HepG2 (cell line): ENCODE measurements at regions not wholly inside any gene's neighbourhood (a gene's known extent, or its start where the extent isn't known, plus 50 kb on each side); places are given as distances from the start of the nearest gene placed in this dataset.

ENCODE experiments used
- ATAC-seq: fragments of 200-7000 bp; cut with Tn5 transposase; 3 replicates; pipeline ENCODE4 v1.9.1; 2020; ENCODE audit warnings: mild to moderate bottlenecking, moderate library complexity
- BruUV-seq: library from RNA; stranded (reverse); fragments of 400-500 nt; replicated peaks from 2 replicates; lab custom pipeline; 2021; lab: Mats Ljungman, UMichigan
- CTCF ChIA-PET: fragments of 300-600 bp; formaldehyde crosslinking; extraction: SDS; loops from one replicate; lab custom pipeline; 2021; ENCODE audit warnings: low total read pairs, inconsistent platforms, low intra/inter-chr PET ratio; lab: Yijun Ruan, JAX
- POLR2A ChIA-PET: fragments of 350-600 bp; sonication (Branson Sonifier 250); formaldehyde crosslinking; loops from one replicate; lab custom pipeline; 2020; ENCODE audit warnings: antibody characterized with exemption, inconsistent platforms; lab: Yijun Ruan, JAX
- DNase-seq: peaks from one replicate; pipeline ENCODE4 v3.0.0-alpha.2; 2015; ENCODE audit warnings: low spot score
- FAIRE-seq: peaks from 3 replicates; lab custom pipeline; 2011; peaks lifted over from hg19 to GRCh38; lab: Jason Lieb, UNC
- H2AFZ ChIP-seq: one replicate; pipeline ENCODE4 v1.6.1; 2011; ENCODE audit warnings: low read length, inconsistent platforms
- H3K27ac ChIP-seq: fragments of 300-600 bp; 3 replicates; pipeline ENCODE4 v1.8.0; 2011; ENCODE audit warnings: mixed run types, mild to moderate bottlenecking, mixed read lengths, low read length, inconsistent platforms; ENCODE audit not compliant: insufficient read depth; ENCODE audit errors: extremely low read length
- H3K27me3 ChIP-seq, 2 experiments: fragments of 200-600 bp in 1 of 2; 2 replicates in 1 of 2; 3 replicates in 1 of 2; pipeline versions ENCODE4 v1.6.0 to v1.8.0; 2011; ENCODE audit warnings: low read length in 2 of 2, mild to moderate bottlenecking in 2 of 2, moderate library complexity in 2 of 2, inconsistent platforms in 1 of 2; ENCODE audit not compliant: insufficient read depth in 2 of 2, control insufficient read depth in 1 of 2
- H3K36me3 ChIP-seq, 2 experiments: fragments of 200-600 bp in 1 of 2; replicated peaks in 1 of 2; 2 replicates in 1 of 2; 3 replicates in 1 of 2; pipeline versions ENCODE4 v1.5.1 to v1.8.0; 2011; ENCODE audit warnings: low read length in 2 of 2, inconsistent platforms in 1 of 2; ENCODE audit not compliant: insufficient read depth in 2 of 2, control insufficient read depth in 1 of 2
- H3K4me1 ChIP-seq: 2 replicates; pipeline ENCODE4 v1.5.1; 2012; ENCODE audit warnings: low read length, inconsistent platforms; ENCODE audit not compliant: insufficient read depth
- H3K4me2 ChIP-seq: 2 replicates; pipeline ENCODE4 v1.6.0; 2011; ENCODE audit warnings: low read depth, low read length, inconsistent platforms
- H3K4me3 ChIP-seq, 3 experiments: fragments of 200-600 bp in 1 of 3; sonication (generic), shearing (Covaris generic) in 1 of 3; replicated peaks in 1 of 3; 2 replicates each; pipeline ENCODE4 v1.5.1; 2011 to 2016; ENCODE audit warnings: low read length in 3 of 3, inconsistent platforms in 2 of 3, low read depth in 2 of 3, mild to moderate bottlenecking in 2 of 3, control low read depth in 1 of 3, mixed read lengths in 1 of 3; ENCODE audit not compliant: insufficient read depth in 1 of 3
- H3K79me2 ChIP-seq: one replicate; pipeline ENCODE4 v1.6.1; 2011; ENCODE audit warnings: low read length, inconsistent platforms; ENCODE audit not compliant: insufficient read depth
- H3K9ac ChIP-seq: 2 replicates; pipeline ENCODE4 v1.6.0; 2011; ENCODE audit warnings: mild to moderate bottlenecking, low read depth, low read length, inconsistent platforms; ENCODE audit not compliant: insufficient read depth
- H3K9me3 ChIP-seq: 2 replicates; pipeline ENCODE4 v1.5.1; 2012; ENCODE audit warnings: mild to moderate bottlenecking, low read length
- H4K20me1 ChIP-seq: 2 replicates; pipeline ENCODE4 v1.6.0; 2011; ENCODE audit warnings: inconsistent platforms, mild to moderate bottlenecking, low read length, moderate library complexity; ENCODE audit not compliant: insufficient read depth
- GTF3A ChIP-seq: sonication (generic); formaldehyde crosslinking; conservative IDR thresholded peaks from 2 replicates; pipeline ENCODE4 v1.4.0; 2020; ENCODE audit warnings: mild to moderate bottlenecking, missing genetic modification reagents
- KMT2A ChIP-seq: sonication (generic); formaldehyde crosslinking; IDR thresholded peaks from 2 replicates; pipeline ENCODE4 v1.4.0; 2020; ENCODE audit warnings: missing genetic modification reagents
- MAFG ChIP-seq: sonication (generic); formaldehyde crosslinking; IDR thresholded peaks from 2 replicates; pipeline ENCODE4 v1.5.1; 2020; ENCODE audit warnings: mild to moderate bottlenecking, missing genetic modification reagents
- MBD4 ChIP-seq: IDR thresholded peaks from 2 replicates; pipeline ENCODE4 v1.6.1; 2012; ENCODE audit warnings: low read length, inconsistent platforms, borderline replicate concordance
- NCOA5 ChIP-seq: sonication (generic); formaldehyde crosslinking; IDR thresholded peaks from 2 replicates; pipeline ENCODE4 v1.4.0; 2020; ENCODE audit warnings: missing genetic modification reagents
- PHF8 ChIP-seq: sonication (generic); formaldehyde crosslinking; IDR thresholded peaks from 2 replicates; pipeline ENCODE4 v1.5.0; 2020; ENCODE audit warnings: missing genetic modification reagents
- RXRB ChIP-seq: IDR thresholded peaks from 2 replicates; pipeline ENCODE4 v1.6.1; 2016; ENCODE audit warnings: borderline replicate concordance, missing genetic modification reagents, missing compliant biosample characterization
- SMAD9 ChIP-seq: sonication (generic); formaldehyde crosslinking; IDR thresholded peaks from 2 replicates; pipeline ENCODE4 v1.5.1; 2020; ENCODE audit warnings: mild to moderate bottlenecking, missing genetic modification reagents
- ZMYM3 ChIP-seq: sonication (generic); formaldehyde crosslinking; IDR thresholded peaks from 2 replicates; pipeline ENCODE4 v1.5.1; 2020; ENCODE audit warnings: mild to moderate bottlenecking, missing genetic modification reagents
- ZNF124 ChIP-seq: sonication (generic); formaldehyde crosslinking; IDR thresholded peaks from 2 replicates; pipeline ENCODE4 v1.4.0; 2020; ENCODE audit warnings: missing genetic modification reagents
- ZNF570 ChIP-seq: sonication (generic); formaldehyde crosslinking; IDR thresholded peaks from 2 replicates; pipeline ENCODE4 v1.4.0; 2020; ENCODE audit warnings: mild to moderate bottlenecking, missing genetic modification reagents, borderline replicate concordance
- ZNF713 ChIP-seq: sonication (generic); formaldehyde crosslinking; IDR thresholded peaks from 2 replicates; pipeline ENCODE4 v1.4.0; 2020; ENCODE audit warnings: mild to moderate bottlenecking, missing genetic modification reagents
- ZNF780A ChIP-seq: sonication (generic); formaldehyde crosslinking; IDR thresholded peaks from 2 replicates; pipeline ENCODE4 v1.8.0; 2022; ENCODE audit warnings: mild to moderate bottlenecking, missing genetic modification reagents, moderate library complexity
- ZSCAN30 ChIP-seq: sonication (generic); formaldehyde crosslinking; IDR thresholded peaks from 2 replicates; pipeline ENCODE4 v1.5.0; 2020; ENCODE audit warnings: mild to moderate bottlenecking, missing genetic modification reagents
- WGBS: methylation state at CpG from one replicate; pipeline ENCODE4 v1.1.6; 2017; ENCODE audit warnings: low lambda C conversion rate; 5-methylcytosine and 5-hydroxymethylcytosine counted together
- in situ Hi-C: cut with HindIII; loops from 2 replicates; pipeline ENCODE4 v1.10.0; 2017; ENCODE audit warnings: low pct_unique_long_range_greater_than_20kb; ENCODE audit not compliant: extremely low pct_ligation_motif_present
- intact Hi-C: fragments of 100-400 bp; cut with micrococcal nuclease; formaldehyde crosslinking; loops from one replicate; pipeline ENCODE4 v1.10.0; 2022; ENCODE audit not compliant: unreplicated experiment
- TF ChIP-seq, protein P1 (sequence below): IDR thresholded peaks from 2 replicates; pipeline ENCODE4 v1.6.1; 2016; ENCODE audit warnings: mild to moderate bottlenecking, missing biosample characterization, missing genetic modification reagents
- TF ChIP-seq, protein P2 (sequence below): sonication (generic); formaldehyde crosslinking; IDR thresholded peaks from 2 replicates; pipeline ENCODE4 v1.4.0; 2020; ENCODE audit warnings: missing genetic modification reagents

DNA sequence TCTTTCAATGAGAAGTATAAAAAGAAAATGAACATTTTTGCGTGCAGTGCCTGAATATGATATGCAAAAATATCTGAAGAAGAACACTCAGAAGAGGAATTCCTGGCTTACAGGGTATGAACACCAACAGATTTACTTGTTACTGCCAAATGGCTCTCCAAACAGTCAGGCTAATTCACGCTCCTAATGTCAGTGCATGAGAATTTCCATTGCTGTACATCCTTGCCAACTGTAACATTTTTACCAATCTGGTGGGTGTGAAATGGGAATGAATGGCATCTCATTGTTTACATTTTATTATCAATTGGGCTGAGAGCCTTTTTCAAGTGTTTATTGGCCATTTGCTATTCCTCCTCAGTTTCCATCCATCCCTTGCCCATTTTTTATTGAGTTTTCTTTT lies 365.3 kb upstream of the MAP3K7 start (continued):
- TF ChIP-seq, protein P1, sequence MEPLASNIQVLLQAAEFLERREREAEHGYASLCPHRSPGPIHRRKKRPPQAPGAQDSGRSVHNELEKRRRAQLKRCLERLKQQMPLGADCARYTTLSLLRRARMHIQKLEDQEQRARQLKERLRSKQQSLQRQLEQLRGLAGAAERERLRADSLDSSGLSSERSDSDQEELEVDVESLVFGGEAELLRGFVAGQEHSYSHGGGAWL (CRISPR knock-in tag), result no peak
- TF ChIP-seq SMAD9 (CRISPR knock-in tag) (no peak), ZNF124 (no peak)
- TF ChIP-seq, all 625 proteins: peak for 0

DNA sequence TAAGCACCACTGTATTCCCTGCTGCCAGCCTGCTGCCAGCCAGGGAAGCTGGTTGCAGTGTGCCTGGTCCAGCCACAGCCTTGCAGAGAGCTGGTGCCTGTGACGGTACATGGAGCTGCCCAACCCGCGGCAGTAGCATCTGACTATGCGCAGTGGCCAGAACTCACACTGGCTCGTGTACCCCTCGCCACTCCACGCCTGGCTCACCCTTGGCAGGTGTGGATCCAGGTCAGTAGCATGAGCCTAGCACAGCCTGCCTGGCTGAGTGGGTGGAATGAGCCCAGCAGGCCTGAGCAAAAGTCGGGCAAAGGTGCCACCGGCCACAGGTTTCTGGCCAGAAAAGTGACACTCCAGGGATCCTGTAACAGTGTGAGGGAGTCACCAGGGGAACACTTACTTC lies 361.7 kb upstream of the MAP3K7 start:
- H3K4me3 ChIP-seq, result no peak overlapping the region
- no peaks in the 10 kb centered on the region for H3K36me3 ChIP-seq
- H2AFZ ChIP-seq, result no peak overlapping the region
- ChIA-PET CTCF (no interaction called here), POLR2A (no interaction called here)
- in situ Hi-C loops, result no loop called here
- no peaks in the 10 kb centered on the region for H3K9me3 ChIP-seq
- no peak overlapping the region for H3K4me2 ChIP-seq
- intact Hi-C loops, result no loop called here
- no TSS peak for BruUV-seq
- no peaks in the 10 kb centered on the region for H3K4me1 ChIP-seq
- no peaks in the 10 kb centered on the region; a peak in 2 of 5 replicates for H3K27me3 ChIP-seq
- FAIRE-seq (no peak), DNase-seq (no peak), ATAC-seq (no peak; the same call in 2 of the 3 replicates)
- H4K20me1 ChIP-seq, result no peaks in the 10 kb centered on the region
- no peaks in the 10 kb centered on the region for H3K79me2 ChIP-seq
- no peak overlapping the region for H3K9ac ChIP-seq
- no peak overlapping the region for H3K27ac ChIP-seq
- TF ChIP-seq GTF3A (CRISPR knock-in tag) (no peak), RXRB (CRISPR knock-in tag) (no peak), PHF8 (CRISPR knock-in tag) (no peak), ZNF713 (CRISPR knock-in tag) (no peak), MBD4 (no peak), NCOA5 (CRISPR knock-in tag) (no peak), KMT2A (CRISPR knock-in tag) (no peak), ZSCAN30 (CRISPR knock-in tag) (no peak), MAFG (CRISPR knock-in tag) (no peak), ZMYM3 (CRISPR knock-in tag) (no peak), ZNF570 (CRISPR knock-in tag) (no peak), ZNF780A (CRISPR knock-in tag) (no peak)
- TF ChIP-seq, protein P2, sequence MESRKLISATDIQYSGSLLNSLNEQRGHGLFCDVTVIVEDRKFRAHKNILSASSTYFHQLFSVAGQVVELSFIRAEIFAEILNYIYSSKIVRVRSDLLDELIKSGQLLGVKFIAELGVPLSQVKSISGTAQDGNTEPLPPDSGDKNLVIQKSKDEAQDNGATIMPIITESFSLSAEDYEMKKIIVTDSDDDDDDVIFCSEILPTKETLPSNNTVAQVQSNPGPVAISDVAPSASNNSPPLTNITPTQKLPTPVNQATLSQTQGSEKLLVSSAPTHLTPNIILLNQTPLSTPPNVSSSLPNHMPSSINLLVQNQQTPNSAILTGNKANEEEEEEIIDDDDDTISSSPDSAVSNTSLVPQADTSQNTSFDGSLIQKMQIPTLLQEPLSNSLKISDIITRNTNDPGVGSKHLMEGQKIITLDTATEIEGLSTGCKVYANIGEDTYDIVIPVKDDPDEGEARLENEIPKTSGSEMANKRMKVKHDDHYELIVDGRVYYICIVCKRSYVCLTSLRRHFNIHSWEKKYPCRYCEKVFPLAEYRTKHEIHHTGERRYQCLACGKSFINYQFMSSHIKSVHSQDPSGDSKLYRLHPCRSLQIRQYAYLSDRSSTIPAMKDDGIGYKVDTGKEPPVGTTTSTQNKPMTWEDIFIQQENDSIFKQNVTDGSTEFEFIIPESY (CRISPR knock-in tag), result no peak
- 0% methylated on average over 2 of the region's 9 CpGs for WGBS
